Stimulated activated CD8-positive, alpha-beta memory T cell treated with anti-CD3 and anti-CD28 coated beads, Interleukin-7, amount 100 ng/mL, for 1 hour (primary cell): ENCODE measurements at regions not wholly inside any gene's neighbourhood (a gene's known extent, or its start where the extent isn't known, plus 50 kb on each side); places are given as distances from the start of the nearest gene placed in this dataset.
"Not testable (repeated sequence)": the region's sequence is repeated elsewhere in the genome, so short reads cannot be mapped to it uniquely, and the experiment has no call there.

ENCODE experiments used
- DNase-seq, 2 donors: peaks; one replicate each; pipeline ENCODE4 v3.0.0-alpha.2; 2020; ENCODE audit warnings: low read depth in 2 of 2

- DNase-seq = not testable (repeated sequence)
These were observed 68.6 kb upstream of the IZUMO1R start for GRCh38 chr11:94235772-94236171.

GRCh38 chr11:94236416-94236815, 68.0 kb upstream of the IZUMO1R start:
- not testable (repeated sequence) for DNase-seq

DNA sequence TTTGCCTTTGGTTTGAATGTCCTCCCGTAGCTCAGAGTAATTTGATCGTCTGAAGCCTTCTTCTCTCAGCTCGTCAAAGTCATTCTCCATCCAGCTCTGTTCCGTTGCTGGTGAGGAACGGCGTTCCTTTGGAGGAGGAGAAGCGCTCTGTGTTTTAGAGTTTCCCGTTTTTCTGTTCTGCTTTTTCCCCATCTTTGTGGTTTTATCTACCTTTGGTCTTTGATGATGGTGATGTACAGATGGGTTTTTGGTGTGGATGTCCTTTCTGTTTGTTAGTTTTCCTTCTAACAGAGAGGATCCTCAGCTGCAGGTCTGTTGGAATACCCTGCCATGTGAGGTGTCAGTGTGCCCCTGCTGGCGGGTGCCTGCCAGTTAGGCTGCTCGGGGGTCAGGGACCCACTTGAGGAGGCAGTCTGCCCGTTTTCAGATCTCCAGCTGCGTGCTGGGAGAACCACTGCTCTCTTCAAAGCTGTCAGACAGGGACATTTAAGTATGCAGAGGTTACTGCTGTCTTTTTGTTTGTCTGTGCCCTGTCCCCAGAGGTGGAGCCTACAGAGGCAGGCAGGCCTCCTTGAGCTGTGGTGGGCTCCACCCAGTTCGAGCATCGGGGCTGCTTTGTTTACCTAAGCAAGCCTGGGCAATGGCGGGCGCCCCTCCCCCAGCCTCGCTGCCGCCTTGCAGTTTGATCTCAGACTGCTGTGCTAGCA, 66.8 kb upstream of the IZUMO1R start:
- peak in 1 of 2 donors; percentile 17 for DNase-seq

DNA sequence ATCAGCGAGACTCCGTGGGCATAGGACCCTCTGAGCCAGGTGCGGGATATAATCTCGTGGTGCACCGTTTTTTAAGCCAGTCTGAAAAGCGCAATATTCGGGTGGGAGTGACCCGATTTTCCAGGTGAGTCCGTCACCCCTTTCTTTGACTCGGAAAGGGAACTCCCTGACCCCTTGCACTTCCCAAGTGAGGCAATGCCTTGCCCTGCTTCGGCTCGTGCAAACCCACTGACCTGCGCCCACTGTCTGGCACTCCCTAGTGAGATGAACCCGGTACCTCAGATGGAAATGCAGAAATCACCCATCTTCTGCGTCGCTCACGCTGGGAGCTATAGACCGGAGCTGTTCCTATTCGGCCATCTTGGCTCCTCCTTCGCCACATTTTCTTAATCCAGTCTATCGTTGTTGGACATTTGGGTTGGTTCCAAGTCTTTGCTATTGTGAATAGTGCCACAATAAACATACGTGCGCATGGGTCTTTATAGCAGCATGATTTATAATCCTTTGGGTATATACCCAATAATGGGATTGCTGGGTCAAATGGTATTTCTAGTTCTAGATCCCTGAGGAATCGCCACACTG, 66.1 kb upstream of the IZUMO1R start:
- DNase-seq = peak in 1 of 2 donors; percentile 4

GRCh38 chr11:94238774-94239173, 65.6 kb upstream of the IZUMO1R start:
- not testable (repeated sequence) for DNase-seq

DNA sequence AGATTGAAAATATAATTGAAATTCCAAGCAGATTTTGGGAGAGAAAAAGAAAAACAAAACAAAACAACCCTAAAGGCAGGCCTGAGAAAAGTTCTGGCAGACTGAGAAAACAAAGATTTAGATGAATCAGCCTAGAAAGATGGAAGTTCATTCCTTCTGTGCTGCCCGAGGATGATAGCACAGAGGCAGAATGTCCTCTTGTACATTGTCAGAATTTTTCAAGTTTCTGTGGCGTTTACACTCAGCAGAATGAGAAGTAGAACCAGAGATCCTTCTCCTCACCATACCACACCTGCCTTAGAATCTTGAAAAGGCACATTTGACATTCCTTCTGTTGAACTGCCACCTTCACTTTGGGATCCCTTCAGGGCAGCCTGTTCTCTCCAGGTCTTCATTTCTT, 62.5 kb upstream of the IZUMO1R start:
- DNase-seq = no peak

DNA sequence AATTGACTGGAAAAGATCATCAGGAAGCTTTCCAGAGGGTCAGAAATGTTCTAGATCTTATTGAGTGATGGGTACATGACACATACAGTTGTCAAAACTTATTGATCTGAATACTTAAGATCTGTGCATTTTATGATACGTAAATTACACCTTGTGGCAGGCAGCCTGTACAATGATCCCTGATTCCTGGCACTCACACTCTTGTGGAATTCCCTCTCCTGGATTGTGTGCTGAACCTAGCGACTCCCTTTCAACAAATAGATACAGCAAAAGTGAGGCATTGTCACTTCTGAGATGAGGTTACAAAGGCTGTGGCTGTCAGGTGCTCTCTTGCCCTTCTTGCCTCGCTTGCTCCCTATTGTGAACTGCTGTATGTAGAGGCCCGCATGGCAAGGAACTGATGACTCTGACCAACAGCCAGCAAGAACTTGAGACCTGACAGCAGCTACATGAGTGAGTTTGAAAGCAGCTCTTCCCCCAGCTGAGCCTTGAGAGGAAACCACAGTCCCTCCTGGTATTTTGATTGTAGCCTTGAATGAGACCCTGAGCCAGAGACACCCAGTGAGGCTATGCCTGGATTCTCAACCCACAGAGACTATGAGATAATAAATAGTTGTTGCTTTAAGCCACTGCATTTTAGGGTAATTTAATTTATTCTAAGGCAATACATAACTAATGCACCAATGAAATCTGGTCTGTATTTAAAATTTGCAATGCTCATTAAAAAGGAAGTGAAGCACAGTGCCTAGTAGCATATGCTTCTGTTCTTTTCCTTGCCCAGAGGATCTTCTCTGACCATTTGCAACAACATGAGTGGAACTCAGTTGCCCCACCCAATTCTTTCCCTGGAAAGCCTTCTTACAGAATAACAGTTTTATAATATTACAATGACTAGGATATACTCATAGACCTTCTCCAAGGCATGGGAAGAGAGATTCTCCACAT, 60.5 kb upstream of the IZUMO1R start:
- no peak for DNase-seq

GRCh38 chr11:94245121-94245520, 59.3 kb upstream of the IZUMO1R start:
- no peak for DNase-seq

DNA sequence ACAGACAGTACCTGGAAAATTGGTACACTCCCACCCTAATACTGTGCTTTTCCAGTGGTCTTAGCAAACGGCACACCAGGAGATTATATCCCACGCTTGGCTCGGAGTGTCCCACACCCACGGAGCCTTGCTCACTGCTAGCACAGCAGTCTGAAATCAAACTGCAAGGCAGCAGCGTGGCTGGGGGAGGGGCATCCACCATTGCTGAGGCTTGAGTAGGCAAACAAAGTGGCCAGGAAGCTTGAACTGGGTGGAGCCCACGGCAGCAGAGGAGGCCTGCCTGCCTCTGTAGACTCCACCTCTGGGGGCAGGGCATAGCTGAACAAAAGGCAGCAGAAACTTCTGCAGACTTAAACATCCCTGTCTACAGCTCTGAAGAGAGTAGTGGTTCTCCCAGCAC, 56.1 kb upstream of the IZUMO1R start:
- not testable (repeated sequence) for DNase-seq

DNA sequence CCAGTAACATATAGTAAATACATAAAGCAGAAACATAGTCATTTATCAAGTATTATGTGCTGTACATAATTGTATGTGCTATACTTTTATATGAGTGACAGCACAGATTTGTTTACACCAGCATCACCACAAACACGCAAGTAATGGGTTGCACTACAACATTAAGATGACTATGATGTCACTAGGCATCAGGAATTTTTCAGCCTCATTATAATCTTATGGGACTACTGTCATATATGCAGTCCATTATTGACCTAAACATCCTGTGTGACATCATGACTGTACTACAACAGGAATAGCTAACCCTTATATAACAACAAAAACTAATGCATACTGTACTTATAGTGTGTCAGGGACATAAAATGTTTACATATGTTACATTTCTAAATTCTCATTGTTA, 50.2 kb upstream of the IZUMO1R start:
- no peak for DNase-seq
